ENCODE measurements at regions not wholly inside any gene's neighbourhood (a gene's known extent, or its start where the extent isn't known, plus 50 kb on each side); places are given as distances from the start of the nearest gene placed in this dataset.

DNA sequence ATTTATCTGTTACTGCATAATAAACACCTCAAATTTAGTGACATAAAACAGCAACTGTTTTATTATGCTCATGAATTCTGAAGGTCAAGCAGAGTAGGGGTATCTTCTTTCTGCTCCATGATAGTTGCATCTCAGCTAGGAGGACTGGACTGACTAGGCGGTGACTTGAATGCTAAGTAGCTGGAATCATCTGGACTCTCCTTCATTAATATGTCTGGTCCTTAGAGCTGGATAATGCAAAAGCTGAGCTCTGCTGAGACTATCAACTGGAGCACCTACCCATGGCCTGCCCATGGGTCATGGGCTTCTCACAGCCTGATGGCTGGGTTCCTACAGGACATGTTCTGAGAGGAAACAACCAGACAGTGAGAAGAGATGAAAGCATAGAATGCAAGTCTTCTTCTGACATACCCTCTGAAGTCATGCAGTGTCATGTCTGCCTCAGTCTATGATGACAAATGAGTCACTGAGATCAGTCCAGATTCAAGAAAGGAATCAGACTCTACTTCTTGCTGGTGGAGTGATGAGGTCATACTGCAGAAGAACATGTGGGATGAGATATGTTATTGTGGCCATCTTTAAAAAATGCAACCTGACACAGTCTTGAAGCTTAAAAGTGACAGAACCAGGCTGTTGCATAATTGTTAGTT, 174.2 kb upstream of the OSR1 start:
- TF ChIP-seq, protein P1, sequence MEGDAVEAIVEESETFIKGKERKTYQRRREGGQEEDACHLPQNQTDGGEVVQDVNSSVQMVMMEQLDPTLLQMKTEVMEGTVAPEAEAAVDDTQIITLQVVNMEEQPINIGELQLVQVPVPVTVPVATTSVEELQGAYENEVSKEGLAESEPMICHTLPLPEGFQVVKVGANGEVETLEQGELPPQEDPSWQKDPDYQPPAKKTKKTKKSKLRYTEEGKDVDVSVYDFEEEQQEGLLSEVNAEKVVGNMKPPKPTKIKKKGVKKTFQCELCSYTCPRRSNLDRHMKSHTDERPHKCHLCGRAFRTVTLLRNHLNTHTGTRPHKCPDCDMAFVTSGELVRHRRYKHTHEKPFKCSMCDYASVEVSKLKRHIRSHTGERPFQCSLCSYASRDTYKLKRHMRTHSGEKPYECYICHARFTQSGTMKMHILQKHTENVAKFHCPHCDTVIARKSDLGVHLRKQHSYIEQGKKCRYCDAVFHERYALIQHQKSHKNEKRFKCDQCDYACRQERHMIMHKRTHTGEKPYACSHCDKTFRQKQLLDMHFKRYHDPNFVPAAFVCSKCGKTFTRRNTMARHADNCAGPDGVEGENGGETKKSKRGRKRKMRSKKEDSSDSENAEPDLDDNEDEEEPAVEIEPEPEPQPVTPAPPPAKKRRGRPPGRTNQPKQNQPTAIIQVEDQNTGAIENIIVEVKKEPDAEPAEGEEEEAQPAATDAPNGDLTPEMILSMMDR (IDR thresholded peaks at IDR 0.05): no peak
- TF ChIP-seq POLR2A (IDR thresholded peaks at IDR 0.05): no peak

Measured in upper lobe of left lung (tissue), 4 donors.